ENCODE measurements at regions not wholly inside any gene's neighbourhood (a gene's known extent, or its start where the extent isn't known, plus 50 kb on each side); places are given as distances from the start of the nearest gene placed in this dataset.
"Not testable (repeated sequence)": the region's sequence is repeated elsewhere in the genome, so short reads cannot be mapped to it uniquely, and the experiment has no call there.

- not testable (repeated sequence) for DNase-seq (ENCODE audit: low spot score)
Observed at GRCh38 chr6:11452106-11452505, 85.4 kb upstream of the TMEM170B start.

DNA sequence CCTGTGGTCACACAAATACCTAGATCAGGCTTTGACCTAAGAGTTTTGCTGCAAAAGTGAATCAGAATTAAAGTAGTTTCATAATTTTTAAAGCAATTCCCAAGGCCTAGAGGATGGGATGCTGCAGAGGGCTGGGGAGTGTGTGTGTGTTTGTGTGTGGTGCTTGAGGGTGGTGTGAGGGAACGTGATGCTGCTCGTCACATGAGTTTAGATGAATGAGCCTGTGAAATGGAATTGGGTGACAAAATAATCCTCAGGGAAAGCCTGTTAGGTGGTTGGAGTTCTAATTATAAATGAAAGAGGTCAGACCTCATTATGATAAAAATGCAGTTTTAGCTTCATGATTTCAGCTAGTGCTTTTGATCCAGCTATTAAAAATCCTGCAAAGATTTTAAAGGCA is 87.5 kb upstream of the TMEM170B start:
- no peak for DNase-seq (ENCODE audit: low spot score)

DNA sequence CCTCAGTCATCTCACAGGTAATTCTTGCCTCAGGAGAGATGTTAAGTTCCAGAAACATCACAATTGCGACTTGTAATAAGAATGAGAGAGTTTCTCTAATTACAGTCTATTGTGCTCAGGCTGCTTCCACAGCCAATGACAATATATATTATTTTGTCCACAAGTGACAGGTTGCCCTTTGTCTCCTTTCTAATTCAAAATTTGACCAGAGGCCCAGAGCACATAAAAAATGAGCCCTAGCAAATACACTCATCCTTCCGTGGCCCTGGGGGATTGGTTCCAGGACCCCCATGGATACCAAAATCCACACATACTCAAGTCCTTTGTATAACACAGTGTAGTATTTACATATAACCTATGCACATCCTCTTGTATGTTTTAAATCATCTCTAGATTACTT is 88.1 kb upstream of the TMEM170B start:
- DNase-seq (ENCODE audit: low spot score) = no peak

GRCh38 chr6:11448038-11448437 is 89.5 kb upstream of the TMEM170B start:
- no peak for DNase-seq (ENCODE audit: low spot score)

DNA sequence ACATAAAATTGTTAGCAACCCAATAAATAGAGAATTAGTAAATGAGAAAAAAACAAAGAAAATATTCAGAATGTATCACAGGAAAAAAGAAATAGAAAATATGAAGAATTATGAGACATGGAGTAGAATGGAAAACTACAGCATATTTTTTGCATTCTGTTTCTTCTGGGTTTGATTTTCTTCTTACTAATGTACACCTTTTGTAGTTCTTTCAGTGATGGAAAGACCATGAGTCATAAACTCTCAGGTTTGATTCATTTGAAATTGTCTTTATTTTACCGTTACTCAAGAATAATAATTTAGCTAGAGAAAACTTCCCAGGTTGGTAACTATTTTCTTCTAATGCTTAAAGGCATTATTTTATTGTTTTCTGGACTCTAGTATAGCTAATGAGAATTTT is 90.3 kb upstream of the TMEM170B start:
- DNase-seq (ENCODE audit: low spot score) = no peak

DNA sequence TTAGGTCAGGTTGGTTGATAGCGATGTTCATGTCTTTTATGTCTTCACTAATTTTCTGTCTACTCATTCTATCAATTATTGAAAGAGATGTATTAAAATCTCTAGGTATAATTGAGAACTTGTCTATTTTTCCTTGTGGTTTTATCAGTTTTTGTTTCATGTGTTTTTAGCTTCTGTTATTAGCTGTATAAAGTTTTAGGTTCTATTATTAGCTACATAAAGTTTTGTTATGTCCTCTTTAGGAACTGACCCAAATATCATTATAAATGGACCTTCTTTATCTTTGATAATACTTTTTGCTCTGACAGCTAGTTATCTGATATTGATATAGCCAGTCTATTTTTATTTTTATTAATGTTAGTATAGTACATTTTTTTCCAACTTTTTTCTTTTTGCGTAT is 92.4 kb upstream of the TMEM170B start:
- DNase-seq (ENCODE audit: low spot score) = no peak

- not testable (repeated sequence) for DNase-seq (ENCODE audit: low spot score)
Observed at GRCh38 chr6:11443125-11443524, 94.4 kb upstream of the TMEM170B start.

- no peak for DNase-seq (ENCODE audit: low spot score)
Observed at GRCh38 chr6:11442495-11442894, 95.1 kb upstream of the TMEM170B start.

GRCh38 chr6:11439876-11440275 is 97.7 kb upstream of the TMEM170B start:
- DNase-seq (ENCODE audit: low spot score) = no peak

- no peak for DNase-seq (ENCODE audit: low spot score)
Observed at GRCh38 chr6:11439017-11439420, 98.5 kb upstream of the TMEM170B start.

DNA sequence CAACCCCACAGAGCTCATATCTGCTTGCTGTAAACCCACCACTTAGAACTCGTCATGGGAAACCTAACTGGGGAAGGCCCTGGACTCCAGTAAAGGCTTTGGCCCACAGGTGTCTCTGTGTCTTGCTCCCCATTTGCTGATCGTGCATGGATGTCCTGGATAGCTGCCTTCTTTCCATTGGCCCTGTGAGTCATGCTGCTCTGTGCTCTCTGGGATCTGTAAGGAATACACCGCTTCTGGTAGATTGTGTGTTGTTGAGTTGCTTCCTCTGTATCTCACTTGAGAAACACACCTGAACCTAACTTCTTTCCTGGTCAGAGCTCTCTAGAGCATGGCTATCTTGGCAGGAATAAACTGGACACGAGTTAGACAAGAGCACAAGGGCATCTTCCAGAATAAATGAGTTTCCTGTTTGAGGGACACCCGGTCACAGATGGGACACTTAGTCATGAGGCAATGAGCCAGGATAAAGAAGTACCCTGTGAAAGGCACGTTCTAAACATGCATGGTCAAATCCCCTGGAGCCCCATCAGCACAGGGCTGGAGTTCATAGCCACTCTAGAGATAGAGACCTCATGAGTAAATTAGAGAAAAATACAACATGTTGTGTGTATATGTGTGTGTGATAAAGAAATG is 99.6 kb upstream of the TMEM170B start:
- DNase-seq (ENCODE audit: low spot score) = no peak

DNA sequence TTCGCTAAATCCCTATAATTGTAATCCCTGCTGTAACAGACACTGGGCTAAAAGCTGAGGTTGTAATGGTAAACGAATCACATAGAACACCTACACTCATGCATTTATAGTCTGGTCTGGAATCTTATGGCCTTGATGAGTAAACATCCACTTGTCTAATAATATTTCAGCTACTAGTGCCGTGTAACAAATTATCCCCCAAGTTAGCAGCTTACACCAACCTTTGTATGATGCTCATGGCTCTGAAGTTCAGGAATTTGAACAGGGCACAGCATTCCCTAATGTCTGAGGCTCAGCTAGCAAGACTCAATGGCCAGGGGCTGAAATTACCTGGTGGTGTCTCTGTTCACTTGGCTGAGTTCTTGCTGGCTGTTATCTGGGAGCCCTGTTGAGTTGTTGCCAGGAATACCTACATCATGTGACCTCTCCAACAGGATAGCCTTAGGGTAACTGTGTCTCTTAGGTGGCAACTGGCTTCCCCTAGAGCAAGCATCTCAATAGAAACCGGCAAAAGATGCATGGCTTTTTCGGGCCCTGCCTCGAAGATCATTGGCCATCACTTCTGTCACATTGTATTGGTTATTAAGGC is 100.9 kb upstream of the TMEM170B start:
- DNase-seq (ENCODE audit: low spot score) = no peak

GRCh38 chr6:11434565-11435326 is 102.8 kb upstream of the TMEM170B start:
- no peak for DNase-seq (ENCODE audit: low spot score)

- DNase-seq (ENCODE audit: low spot score) = no peak
Observed at GRCh38 chr6:11433860-11434259, 103.7 kb upstream of the TMEM170B start.

DNA sequence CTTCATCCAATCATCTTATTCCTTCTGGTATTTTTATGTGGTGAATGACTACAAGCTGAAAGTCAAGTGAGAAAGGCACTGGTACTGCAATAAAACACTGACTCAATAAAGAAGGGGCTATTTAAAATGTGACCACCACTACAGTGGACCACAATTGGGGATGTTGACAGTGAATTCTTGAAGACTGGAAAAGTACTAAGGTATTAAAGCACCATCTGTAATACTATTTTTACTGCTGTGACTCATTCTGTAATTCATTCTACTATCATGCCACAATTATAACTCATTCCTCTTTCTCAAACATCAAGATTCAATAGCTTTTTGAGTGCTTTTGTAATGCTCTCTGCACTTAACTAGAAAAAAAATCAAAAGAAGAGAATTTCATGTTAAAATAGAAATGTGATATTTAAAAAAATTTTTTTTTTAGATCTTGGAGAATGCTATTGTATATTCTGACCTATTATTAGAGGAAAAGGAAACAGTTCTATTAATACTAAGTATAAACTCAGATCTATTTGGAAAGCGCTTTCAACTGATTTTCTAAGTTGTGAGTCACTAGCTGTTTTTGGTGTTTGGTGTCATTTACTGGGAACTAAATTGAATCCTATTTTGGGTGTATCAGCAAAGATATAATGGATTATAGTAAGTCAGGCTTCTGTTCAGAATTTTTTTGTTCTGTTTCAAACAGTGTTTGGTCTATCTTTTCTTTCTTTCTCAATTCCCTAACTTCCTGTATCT is 104.7 kb upstream of the TMEM170B start:
- DNase-seq (ENCODE audit: low spot score) = no peak

DNA sequence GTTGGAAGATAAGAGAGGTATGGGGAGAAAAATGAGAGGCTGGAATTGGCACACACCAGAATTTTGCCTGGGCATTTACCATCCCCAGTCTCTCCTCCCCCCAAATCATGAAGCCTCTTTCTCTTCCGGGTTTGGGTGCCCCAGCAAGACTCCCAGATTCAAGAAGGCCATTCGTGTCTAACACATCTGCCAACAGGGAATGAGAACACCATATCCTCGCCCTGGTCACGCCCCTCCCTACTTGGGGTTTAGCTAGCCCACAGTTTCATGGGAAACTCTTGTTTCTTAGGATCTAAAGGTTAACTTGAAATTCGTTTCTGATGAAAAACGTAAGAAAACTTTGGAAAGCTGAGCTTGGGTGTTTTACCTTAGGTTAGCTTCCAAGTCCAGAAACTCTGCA is 105.5 kb upstream of the TMEM170B start:
- no peak for DNase-seq (ENCODE audit: low spot score)

DNA sequence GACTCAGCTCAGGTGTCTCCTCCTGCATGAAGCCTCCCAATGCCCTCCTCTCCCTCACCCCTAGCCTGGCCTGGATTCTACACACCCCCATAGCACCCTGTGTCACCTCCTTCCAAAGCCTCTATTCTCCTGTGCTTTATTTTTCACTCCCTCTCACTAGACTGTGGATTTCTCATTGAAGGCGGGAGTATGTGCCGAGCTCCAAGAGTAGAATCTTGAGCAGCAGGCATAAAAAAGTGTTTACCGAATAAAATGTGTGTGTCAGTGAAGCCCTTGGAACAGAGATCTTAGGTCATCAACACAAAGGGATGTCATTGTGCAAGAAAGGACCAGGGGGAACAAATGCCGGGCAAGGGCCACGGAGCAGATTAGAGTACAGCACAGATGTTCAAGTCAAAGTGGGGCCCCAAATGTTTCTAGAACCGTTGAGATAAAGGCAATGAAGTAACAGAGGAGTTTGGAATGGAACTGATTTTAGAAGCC is 106.1 kb upstream of the TMEM170B start:
- DNase-seq (ENCODE audit: low spot score) = no peak

DNA sequence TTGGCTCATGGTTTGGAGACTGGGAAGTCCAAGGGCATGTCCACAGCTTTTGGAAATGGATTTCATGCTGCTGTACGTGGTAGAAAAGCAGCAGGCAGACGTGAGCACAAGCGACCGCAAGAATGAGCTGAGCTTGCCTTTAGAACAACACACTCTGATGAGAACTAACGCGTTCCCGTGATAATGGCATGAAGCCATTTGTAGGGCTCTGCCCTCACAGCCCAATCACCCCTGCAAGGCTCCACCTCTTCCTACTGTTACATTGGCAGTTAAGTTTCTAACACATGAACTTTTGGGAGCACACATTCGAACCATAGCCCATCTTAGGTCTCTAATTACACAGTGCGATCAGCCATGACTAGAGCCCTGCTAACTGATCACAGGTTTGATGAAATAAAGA is 107.5 kb upstream of the TMEM170B start:
- no peak for DNase-seq (ENCODE audit: low spot score)

- no peak for DNase-seq (ENCODE audit: low spot score)
Observed at GRCh38 chr6:11429577-11429976, 108.0 kb upstream of the TMEM170B start.

GRCh38 chr6:11428895-11429294 is 108.7 kb upstream of the TMEM170B start:
- no peak for DNase-seq (ENCODE audit: low spot score)

DNA sequence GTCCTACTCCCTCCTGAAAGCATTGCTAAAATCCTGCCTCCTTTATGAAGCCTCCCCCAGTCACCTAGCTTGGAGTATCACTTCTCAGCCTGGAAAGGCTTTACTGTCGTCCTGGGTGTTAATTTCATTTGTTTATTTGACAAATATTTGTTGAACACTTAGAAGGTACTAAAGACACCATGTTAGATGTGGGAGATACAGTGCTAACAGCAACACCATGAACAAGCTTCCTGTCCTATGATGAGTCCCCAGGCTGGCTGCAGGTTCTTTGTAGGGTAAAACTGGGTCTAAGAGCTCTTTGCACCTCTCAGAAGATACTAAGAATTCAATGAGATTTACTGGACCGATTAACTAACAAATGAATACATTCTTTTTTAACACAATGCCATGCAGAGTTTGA is 109.2 kb upstream of the TMEM170B start:
- no peak for DNase-seq (ENCODE audit: low spot score)

DNA sequence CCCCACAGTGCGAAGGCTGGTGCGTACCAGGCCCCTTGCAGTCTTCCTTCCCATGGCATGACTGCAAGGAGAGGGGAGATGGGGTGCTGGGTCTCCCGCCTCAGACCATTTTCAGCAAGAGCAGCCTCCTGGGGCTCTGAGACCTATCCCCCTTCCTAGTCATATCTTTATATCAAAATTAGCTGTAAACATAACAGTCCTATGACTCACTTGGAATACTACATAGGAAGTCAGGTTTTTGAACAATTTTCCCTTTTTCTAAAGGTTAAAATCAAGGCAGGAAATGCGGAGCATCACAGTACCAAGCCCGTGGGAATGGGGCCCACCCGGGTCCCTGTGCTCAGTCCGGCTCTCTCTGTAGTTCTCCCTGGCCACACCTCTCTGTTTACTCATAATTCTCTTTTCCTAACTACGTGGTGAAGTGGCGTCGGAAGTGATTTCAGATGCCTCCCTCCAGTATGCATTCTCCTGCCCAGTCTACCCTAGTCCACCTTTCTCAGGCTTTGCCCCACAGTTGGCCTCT is 109.8 kb upstream of the TMEM170B start:
- no peak for DNase-seq (ENCODE audit: low spot score)

Measured in globus pallidus (tissue), 1 donor.